Esophagus muscularis mucosa (tissue), 4 donors: ENCODE measurements at regions not wholly inside any gene's neighbourhood (a gene's known extent, or its start where the extent isn't known, plus 50 kb on each side); places are given as distances from the start of the nearest gene placed in this dataset.

Experiments used
- DNase-seq: peaks from one replicate; pipeline ENCODE4 v3.0.0-alpha.2; 2017; ENCODE audit errors: extremely low spot score
- H3K27ac ChIP-seq, 4 donors: fragments of 200-600 bp; sonication (generic); replicated peaks in 1 of 4; 1 replicate in 3 of 4; 2 replicates in 1 of 4; pipeline ENCODE4 v1.5.1; 2016 to 2019; ENCODE audit warnings: mild to moderate bottlenecking in 1 of 4
- H3K27me3 ChIP-seq, 4 donors: fragments of 200-600 bp; sonication (generic); one replicate each; pipeline versions ENCODE4 v1.5.1 to v1.6.0; 2016 to 2019
- H3K36me3 ChIP-seq, 4 donors: fragments of 200-600 bp; sonication (generic); one replicate each; pipeline ENCODE4 v1.5.1; 2016 to 2019
- H3K4me1 ChIP-seq, 4 donors: fragments of 200-600 bp; sonication (generic); one replicate each; pipeline ENCODE4 v1.5.1; 2016 to 2019
- H3K4me3 ChIP-seq, 4 donors: fragments of 200-600 bp; sonication (generic); 1 replicate in 2 of 4; 2 replicates in 2 of 4; pipeline ENCODE4 v1.5.1; 2016 to 2019; ENCODE audit warnings: mild to moderate bottlenecking in 4 of 4, moderate library complexity in 1 of 4
- H3K9me3 ChIP-seq, 4 donors: fragments of 200-600 bp; sonication (generic); 1 replicate in 3 of 4; 2 replicates in 1 of 4; pipeline ENCODE4 v1.5.1; 2016 to 2019
- CTCF ChIP-seq, 3 experiments: fragments of 200-600 bp in 2 of 3; fragments of 450-650 bp in 1 of 3; sonication (generic) in 2 of 3; IDR thresholded peaks; one replicate each; pipeline ENCODE4 v1.5.1; 2017 to 2019; ENCODE audit warnings: antibody characterized with exemption in 3 of 3, mild to moderate bottlenecking in 2 of 3, moderate library complexity in 1 of 3
- EP300 ChIP-seq: sonication (generic); formaldehyde crosslinking; IDR thresholded peaks from one replicate; pipeline ENCODE4 v1.6.1; 2017; ENCODE audit warnings: antibody characterized with exemption
- POLR2A ChIP-seq: fragments of 450-650 bp; IDR thresholded peaks from one replicate; pipeline ENCODE4 v1.6.1; 2017; ENCODE audit warnings: antibody characterized with exemption, moderate library complexity, mild to moderate bottlenecking, low read depth
- POLR2AphosphoS5 ChIP-seq, 2 donors: sonication (generic); formaldehyde crosslinking; IDR thresholded peaks; one replicate each; pipeline ENCODE4 v1.6.1; 2017; ENCODE audit warnings: antibody characterized with exemption in 2 of 2
- WGBS: methylation state at CpG from one replicate; pipeline ENCODE4 v1.1.5; 2018; 5-methylcytosine and 5-hydroxymethylcytosine counted together
- intact Hi-C: fragments of 100-400 bp; cut with DNase I; formaldehyde crosslinking; loops from one replicate; pipeline ENCODE4 v1.15.1; 2023

GRCh38 chr6:98137391-98137790 is 697.0 kb upstream of the POU3F2 start:
- H3K27ac ChIP-seq = no peak overlapping the region
- H3K36me3 ChIP-seq = no peaks in the 10 kb centered on the region
- no peak overlapping the region for H3K4me3 ChIP-seq
- 16% methylated on average over 1 of the region's 1 CpG for WGBS
- H3K9me3 ChIP-seq = no peaks in the 10 kb centered on the region
- TF ChIP-seq CTCF (IDR thresholded peaks at IDR 0.05) = no peak
- TF ChIP-seq POLR2AphosphoS5 (IDR thresholded peaks at IDR 0.05) = no peak
- TF ChIP-seq POLR2A = no peak
- no peak for TF ChIP-seq EP300
- H3K27me3 ChIP-seq = no peaks in the 10 kb centered on the region
- intact Hi-C loops = no loop called here
- no peak for DNase-seq
- H3K4me1 ChIP-seq = no peaks in the 10 kb centered on the region

GRCh38 chr6:98142839-98143238 is 691.5 kb upstream of the POU3F2 start:
- no peaks in the 10 kb centered on the region for H3K4me1 ChIP-seq
- no peak overlapping the region for H3K27ac ChIP-seq
- H3K36me3 ChIP-seq = no peaks in the 10 kb centered on the region
- WGBS = 97% methylated on average over 5 of the region's 6 CpGs
- H3K4me3 ChIP-seq = no peak overlapping the region
- H3K9me3 ChIP-seq = peaks cover 0 to 4% (median 0%) of the 10 kb centered on the region in 4 donors
- intact Hi-C loops = no loop called here
- DNase-seq = no peak
- no peaks in the 10 kb centered on the region for H3K27me3 ChIP-seq
- TF ChIP-seq POLR2A (no peak), CTCF (IDR thresholded peaks at IDR 0.05) (no peak), EP300 (no peak), POLR2AphosphoS5 (IDR thresholded peaks at IDR 0.05) (no peak)

GRCh38 chr6:98146656-98147055 is 687.7 kb upstream of the POU3F2 start:
- Histone ChIP-seq H3K27me3 (no peaks in the 10 kb centered on the region), H3K27ac (no peak overlapping the region), H3K36me3 (no peaks in the 10 kb centered on the region), H3K9me3 (peaks cover 0 to 4% (median 0%) of the 10 kb centered on the region in 4 donors), H3K4me1 (no peaks in the 10 kb centered on the region), H3K4me3 (no peak overlapping the region)
- intact Hi-C loops = no loop called here
- TF ChIP-seq CTCF (IDR thresholded peaks at IDR 0.05) = no peak
- no peak for TF ChIP-seq EP300
- WGBS = 47% methylated on average over 1 of the region's 1 CpG
- DNase-seq = no peak

GRCh38 chr6:98156580-98156979 is 677.8 kb upstream of the POU3F2 start:
- Histone ChIP-seq H3K27me3 (peaks cover 0 to 8% (median 0%) of the 10 kb centered on the region in 4 donors), H3K27ac (no peak overlapping the region), H3K36me3 (no peaks in the 10 kb centered on the region), H3K4me3 (no peak overlapping the region), H3K4me1 (no peaks in the 10 kb centered on the region), H3K9me3 (peaks cover 0 to 4% (median 0%) of the 10 kb centered on the region in 4 donors)
- no peak for DNase-seq
- TF ChIP-seq EP300 (no peak), CTCF (IDR thresholded peaks at IDR 0.05) (no peak), POLR2AphosphoS5 (IDR thresholded peaks at IDR 0.05) (no peak), POLR2A (no peak)
- 83% methylated on average over 1 of the region's 2 CpGs for WGBS
- intact Hi-C loops = no loop called here

GRCh38 chr6:98179606-98180005 is 654.8 kb upstream of the POU3F2 start:
- no peak for TF ChIP-seq POLR2AphosphoS5 (IDR thresholded peaks at IDR 0.05)
- no peak overlapping the region for H3K4me3 ChIP-seq
- H3K27me3 ChIP-seq = no peaks in the 10 kb centered on the region
- intact Hi-C loops = no loop called here
- no peaks in the 10 kb centered on the region for H3K36me3 ChIP-seq
- H3K9me3 ChIP-seq = peaks cover 0 to 17% (median 3%) of the 10 kb centered on the region in 4 donors
- DNase-seq = no peak
- WGBS = 93% methylated on average over 7 of the region's 8 CpGs
- H3K27ac ChIP-seq = no peak overlapping the region
- H3K4me1 ChIP-seq = no peaks in the 10 kb centered on the region
